H1 (cell line): ENCODE measurements at regions not wholly inside any gene's neighbourhood (a gene's known extent, or its start where the extent isn't known, plus 50 kb on each side); places are given as distances from the start of the nearest gene placed in this dataset.

ENCODE experiments used
- CTCF ChIA-PET: fragments of 300-600 bp; sonication (Branson Sonifier 250); formaldehyde crosslinking; loops from one replicate; lab custom pipeline; 2021; ENCODE audit not compliant: partially characterized antibody; lab: Charles Lee
- POLR2A ChIA-PET: fragments of 300-600 bp; sonication (Branson Sonifier 250); formaldehyde crosslinking; loops from one replicate; lab custom pipeline; 2021; ENCODE audit warnings: inconsistent platforms; ENCODE audit not compliant: partially characterized antibody; lab: Charles Lee
- DNase-seq, 2 experiments: peaks; one replicate each; pipeline versions ENCODE4 v3.0.0 to v3.0.0-alpha.2; 2010 to 2022; ENCODE audit warnings: low spot score in 2 of 2, low read depth in 1 of 2, mixed read lengths in 1 of 2
- FAIRE-seq: peaks from 2 replicates; lab custom pipeline; 2011; peaks lifted over from hg19 to GRCh38; lab: Jason Lieb, UNC
- H2AFZ ChIP-seq: 2 replicates; pipeline ENCODE4 v1.8.1; 2012; ENCODE audit warnings: low read length, inconsistent platforms
- H2AK5ac ChIP-seq: 2 replicates; pipeline ENCODE4 v1.6.1; 2013; ENCODE audit warnings: low read depth, low read length
- H2BK120ac ChIP-seq: replicated peaks from 2 replicates; pipeline ENCODE3; 2013; ENCODE audit warnings: low read depth, low read length, inconsistent platforms
- H2BK12ac ChIP-seq: 2 replicates; pipeline ENCODE4 v1.6.1; 2013; ENCODE audit warnings: low read depth, low read length
- H2BK15ac ChIP-seq: 2 replicates; pipeline ENCODE4 v1.6.1; 2013; ENCODE audit warnings: low read length
- H2BK20ac ChIP-seq: 2 replicates; pipeline ENCODE4 v1.6.1; 2013; ENCODE audit warnings: low read length
- H2BK5ac ChIP-seq: 2 replicates; pipeline ENCODE4 v1.6.1; 2013; ENCODE audit warnings: low read depth, low read length
- H3K14ac ChIP-seq: 2 replicates; pipeline ENCODE4 v1.6.1; 2013; ENCODE audit warnings: inconsistent platforms; ENCODE audit not compliant: insufficient read length
- H3K18ac ChIP-seq: 2 replicates; pipeline ENCODE4 v1.6.1; 2013; ENCODE audit warnings: low read length; ENCODE audit errors: extremely low read depth
- H3K23ac ChIP-seq: 2 replicates; pipeline ENCODE4 v1.6.1; 2013; ENCODE audit warnings: inconsistent platforms; ENCODE audit not compliant: insufficient read length
- H3K23me2 ChIP-seq: 2 replicates; pipeline ENCODE4 v1.6.1; 2013; ENCODE audit warnings: low read depth, low read length
- H3K27ac ChIP-seq: 2 replicates; pipeline ENCODE4 v1.6.1; 2011; ENCODE audit warnings: low read depth, low read length, inconsistent platforms
- H3K27me3 ChIP-seq, 4 experiments: replicated peaks in 1 of 4; 1 replicate in 1 of 4; 2 replicates in 3 of 4; pipeline versions ENCODE4 v1.6.1 to v1.8.1; 2011 to 2013; ENCODE audit warnings: low read length in 3 of 4, mild to moderate bottlenecking in 3 of 4, inconsistent platforms in 2 of 4, mixed read lengths in 2 of 4, moderate library complexity in 1 of 4; ENCODE audit not compliant: control insufficient read depth in 3 of 4, insufficient read depth in 3 of 4; ENCODE audit errors: extremely low read depth in 1 of 4
- H3K36me3 ChIP-seq, 4 experiments: 2 replicates each; pipeline versions ENCODE4 v1.6.1 to v1.8.1; 2011 to 2013; ENCODE audit warnings: mild to moderate bottlenecking in 4 of 4, low read length in 3 of 4, moderate library complexity in 2 of 4, control low read depth in 1 of 4, inconsistent platforms in 1 of 4; ENCODE audit not compliant: insufficient read depth in 4 of 4, control insufficient read depth in 2 of 4
- H3K4ac ChIP-seq: replicated peaks from 2 replicates; pipeline ENCODE3; 2013; ENCODE audit warnings: low read length, low read depth, mixed read lengths, inconsistent platforms; ENCODE audit not compliant: insufficient read length
- H3K4me1 ChIP-seq, 4 experiments: replicated peaks in 1 of 4; 1 replicate in 1 of 4; 2 replicates in 3 of 4; pipeline versions ENCODE4 v1.6.1 to v1.8.1; 2011 to 2013; ENCODE audit warnings: low read length in 3 of 4, inconsistent platforms in 2 of 4, mixed read lengths in 1 of 4; ENCODE audit not compliant: insufficient read depth in 4 of 4, control insufficient read depth in 3 of 4
- H3K4me2 ChIP-seq, 2 experiments: 2 replicates each; pipeline versions ENCODE4 v1.6.1 to v1.8.1; 2011 to 2013; ENCODE audit warnings: low read depth in 2 of 2, low read length in 2 of 2, control low read depth in 1 of 2, inconsistent platforms in 1 of 2, mild to moderate bottlenecking in 1 of 2; ENCODE audit not compliant: insufficient read depth in 1 of 2
- H3K4me3 ChIP-seq, 4 experiments: fragments of 200-600, 300-600 bp in 1 of 4; sonication (generic), shearing (Covaris generic), sonication (Bioruptor Twin) in 1 of 4; 2 replicates each; pipeline versions ENCODE4 v1.5.1 to v1.8.1; 2011 to 2016; ENCODE audit warnings: low read length in 4 of 4, low read depth in 3 of 4, control low read depth in 2 of 4, inconsistent platforms in 2 of 4, mild to moderate bottlenecking in 2 of 4, mixed read lengths in 1 of 4, moderate library complexity in 1 of 4; ENCODE audit not compliant: insufficient read depth in 2 of 4; ENCODE audit errors: extremely low read depth in 1 of 4
- H3K56ac ChIP-seq: replicated peaks from 2 replicates; pipeline ENCODE3; 2013; ENCODE audit warnings: low read depth, mild to moderate bottlenecking, mixed read lengths, low read length, inconsistent platforms; ENCODE audit not compliant: insufficient read length
- H3K79me1 ChIP-seq: 2 replicates; pipeline ENCODE4 v1.6.1; 2013; ENCODE audit warnings: low read depth, low read length, control low read depth
- H3K79me2 ChIP-seq, 2 experiments: 2 replicates each; pipeline versions ENCODE4 v1.6.1 to v1.8.1; 2012 to 2013; ENCODE audit warnings: low read length in 2 of 2, mild to moderate bottlenecking in 2 of 2, inconsistent platforms in 1 of 2; ENCODE audit not compliant: insufficient read depth in 2 of 2, control insufficient read depth in 1 of 2
- H3K9ac ChIP-seq, 4 experiments: replicated peaks in 1 of 4; 1 replicate in 1 of 4; 2 replicates in 3 of 4; pipeline versions ENCODE4 v1.6.1 to v1.8.1; 2011 to 2013; ENCODE audit warnings: low read depth in 3 of 4, low read length in 3 of 4, control low read depth in 2 of 4, mild to moderate bottlenecking in 2 of 4, moderate library complexity in 2 of 4, inconsistent platforms in 1 of 4; ENCODE audit errors: extremely low read depth in 1 of 4
- H3K9me3 ChIP-seq, 2 experiments: 2 replicates each; pipeline versions ENCODE4 v1.6.1 to v1.8.1; 2012 to 2013; ENCODE audit warnings: mild to moderate bottlenecking in 2 of 2, moderate library complexity in 2 of 2, control low read depth in 1 of 2, inconsistent platforms in 1 of 2, low read depth in 1 of 2, low read length in 1 of 2, mixed read lengths in 1 of 2; ENCODE audit not compliant: insufficient read depth in 2 of 2
- H4K20me1 ChIP-seq, 2 experiments: replicated peaks in 1 of 2; 2 replicates each; pipeline versions ENCODE3 to v1.8.1; 2011 to 2013; ENCODE audit warnings: inconsistent platforms in 2 of 2, low read length in 2 of 2, mild to moderate bottlenecking in 1 of 2; ENCODE audit not compliant: insufficient read depth in 2 of 2, control insufficient read depth in 1 of 2
- H4K5ac ChIP-seq: 2 replicates; pipeline ENCODE4 v1.6.1; 2013; ENCODE audit warnings: low read length, low read depth, mixed read lengths, inconsistent platforms; ENCODE audit not compliant: insufficient read length
- H4K8ac ChIP-seq: 2 replicates; pipeline ENCODE4 v1.8.0; 2013; ENCODE audit warnings: mild to moderate bottlenecking, moderate library complexity, low read length, inconsistent platforms; ENCODE audit not compliant: insufficient read depth; ENCODE audit errors: extremely low read depth
- H4K91ac ChIP-seq: replicated peaks from 2 replicates; pipeline ENCODE3; 2013; ENCODE audit warnings: low read length, mixed read lengths, inconsistent platforms; ENCODE audit not compliant: insufficient read length
- E2F6 ChIP-seq: IDR thresholded peaks from 2 replicates; pipeline ENCODE4 v1.6.1; 2012; ENCODE audit warnings: inconsistent platforms
- GTF2F1 ChIP-seq: IDR thresholded peaks from 2 replicates; pipeline ENCODE4 v1.6.1; 2012; ENCODE audit warnings: low read depth, low read length, improper control_type of control experiment, borderline replicate concordance
- WGBS, 2 experiments: shearing (Covaris generic) in 1 of 2; methylation state at CpG; one replicate each; pipeline versions ENCODE4 v1.1.6 to v1.1.7; 2013 to 2015; ENCODE audit warnings: low lambda C conversion rate in 2 of 2, mixed read lengths in 2 of 2, inconsistent platforms in 1 of 2, low coverage in 1 of 2, missing lambda C conversion rate in 1 of 2; ENCODE audit not compliant: insufficient replicate concordance in 2 of 2, insufficient coverage in 1 of 2, insufficient read length in 1 of 2; ENCODE audit errors: extremely low coverage in 1 of 2, missing lambda C conversion rate in 1 of 2; 5-methylcytosine and 5-hydroxymethylcytosine counted together
- TF ChIP-seq, protein P1 (sequence below): IDR thresholded peaks from 2 replicates; pipeline ENCODE4 v1.6.1; 2011; ENCODE audit warnings: low read depth, mild to moderate bottlenecking, low read length; ENCODE audit not compliant: insufficient read depth

DNA sequence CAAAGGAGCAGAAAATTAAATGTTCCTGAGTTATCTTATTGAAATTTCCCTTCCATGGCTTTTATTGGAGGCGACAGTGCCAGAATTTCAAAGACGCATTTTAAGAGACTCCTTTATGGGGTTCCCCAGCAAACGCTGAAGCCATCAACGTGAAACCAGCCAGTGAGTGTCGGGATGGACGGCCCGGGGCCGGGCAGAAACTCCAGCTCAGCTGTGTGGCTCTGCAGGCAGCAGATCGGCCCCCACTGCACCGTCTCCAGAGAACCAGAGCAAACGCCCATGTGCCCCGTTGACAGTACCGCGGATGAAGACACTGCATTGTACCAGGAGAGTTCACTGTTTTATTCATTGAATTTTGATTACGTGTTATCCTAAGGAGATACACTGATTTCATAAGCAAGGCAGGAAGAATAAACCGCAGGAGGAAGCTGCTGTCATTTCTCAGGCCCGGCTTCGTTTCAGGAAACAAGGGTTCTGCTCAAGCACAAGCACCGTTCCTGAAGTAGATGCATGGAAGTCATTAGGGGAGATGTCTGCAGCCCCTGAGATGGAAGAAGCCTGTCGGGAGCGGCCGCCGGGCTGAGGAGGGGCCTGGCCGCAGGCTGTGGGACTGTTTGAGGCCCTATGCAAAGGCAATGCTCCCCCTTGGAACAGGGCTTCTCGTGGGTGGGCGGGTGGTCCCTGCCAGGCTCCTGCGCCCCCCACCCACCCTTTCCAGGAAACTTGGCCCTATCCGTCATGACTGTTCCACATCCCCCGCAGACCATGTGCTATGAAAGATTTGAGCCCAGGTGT lies 639.7 kb downstream of the TBC1D22A start:
- H3K4me1 ChIP-seq, result no peaks in the 10 kb centered on the region
- no peak overlapping the region for H3K4me2 ChIP-seq
- FAIRE-seq (no peak), DNase-seq (no peak)
- H3K27ac ChIP-seq, result no peak overlapping the region
- H3K36me3 ChIP-seq, result no peaks in the 10 kb centered on the region
- H3K79me2 ChIP-seq, result no peaks in the 10 kb centered on the region
- no peak overlapping the region for H3K4me3 ChIP-seq
- no peak overlapping the region for H2BK12ac ChIP-seq
- no peak overlapping the region for H2BK20ac ChIP-seq
- H3K9ac ChIP-seq, result no peak overlapping the region
- H2AK5ac ChIP-seq, result no peak overlapping the region
- CTCF ChIA-PET, result no interaction called here
- H3K18ac ChIP-seq, result no peak overlapping the region
- no peak overlapping the region for H4K5ac ChIP-seq
- H2BK5ac ChIP-seq, result no peak overlapping the region
- H3K9me3 ChIP-seq, result peaks cover 79 to 99% of the 10 kb centered on the region in 2 experiments
- no peaks in the 10 kb centered on the region for H3K79me1 ChIP-seq
- no peak overlapping the region for H3K56ac ChIP-seq
- no peak overlapping the region for H4K8ac ChIP-seq
- no peaks in the 10 kb centered on the region for H4K20me1 ChIP-seq
- H4K91ac ChIP-seq, result no peak overlapping the region
- WGBS, 2 experiments, result 91% methylated on average over 28 of the region's 29 CpGs; no CpG with 5 or more reads in 1 of the 2 experiments
- no peak overlapping the region for H3K4ac ChIP-seq
- H2AFZ ChIP-seq, result no peak overlapping the region
- POLR2A ChIA-PET, result no interaction called here
- H2BK15ac ChIP-seq, result no peak overlapping the region
- no peak overlapping the region for H2BK120ac ChIP-seq
- H3K23me2 ChIP-seq, result no peaks in the 10 kb centered on the region
- no peaks in the 10 kb centered on the region for H3K27me3 ChIP-seq
- no peak overlapping the region for H3K23ac ChIP-seq
- no peak overlapping the region for H3K14ac ChIP-seq
- TF ChIP-seq E2F6, result no peak
- TF ChIP-seq, protein P1, sequence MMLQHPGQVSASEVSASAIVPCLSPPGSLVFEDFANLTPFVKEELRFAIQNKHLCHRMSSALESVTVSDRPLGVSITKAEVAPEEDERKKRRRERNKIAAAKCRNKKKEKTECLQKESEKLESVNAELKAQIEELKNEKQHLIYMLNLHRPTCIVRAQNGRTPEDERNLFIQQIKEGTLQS, result no peak
- TF ChIP-seq GTF2F1, result no peak
